Ammon's horn (tissue), 1 donor: ENCODE measurements at regions not wholly inside any gene's neighbourhood (a gene's known extent, or its start where the extent isn't known, plus 50 kb on each side); places are given as distances from the start of the nearest gene placed in this dataset.
A peak's percentile ranks its signal among the peaks of the same experiment; 100 is the strongest.

Source experiments
- DNase-seq: peaks from one replicate; pipeline ENCODE4 v3.0.0-alpha.2; 2016; ENCODE audit warnings: low spot score

DNA sequence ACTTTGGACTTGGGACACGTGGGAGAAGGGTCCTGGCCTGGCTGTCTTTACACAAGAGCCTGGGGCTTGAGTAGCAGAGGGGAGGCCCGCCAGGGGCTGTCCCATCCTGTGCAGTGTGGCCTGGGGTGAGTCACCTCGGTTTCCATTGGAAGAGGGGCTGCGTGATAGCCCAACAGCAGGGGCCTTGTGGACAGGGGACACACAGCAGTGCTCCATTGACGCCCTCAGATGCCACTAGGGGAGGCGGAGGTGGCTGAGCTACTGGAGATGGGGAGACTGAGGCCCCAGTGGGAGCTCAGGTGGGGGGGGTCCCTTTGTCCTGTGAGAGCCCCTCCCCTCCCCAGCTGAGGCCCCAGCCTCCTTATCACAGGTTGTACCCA is 50.0 kb upstream of the RNU6ATAC start:
- no peak for DNase-seq

DNA sequence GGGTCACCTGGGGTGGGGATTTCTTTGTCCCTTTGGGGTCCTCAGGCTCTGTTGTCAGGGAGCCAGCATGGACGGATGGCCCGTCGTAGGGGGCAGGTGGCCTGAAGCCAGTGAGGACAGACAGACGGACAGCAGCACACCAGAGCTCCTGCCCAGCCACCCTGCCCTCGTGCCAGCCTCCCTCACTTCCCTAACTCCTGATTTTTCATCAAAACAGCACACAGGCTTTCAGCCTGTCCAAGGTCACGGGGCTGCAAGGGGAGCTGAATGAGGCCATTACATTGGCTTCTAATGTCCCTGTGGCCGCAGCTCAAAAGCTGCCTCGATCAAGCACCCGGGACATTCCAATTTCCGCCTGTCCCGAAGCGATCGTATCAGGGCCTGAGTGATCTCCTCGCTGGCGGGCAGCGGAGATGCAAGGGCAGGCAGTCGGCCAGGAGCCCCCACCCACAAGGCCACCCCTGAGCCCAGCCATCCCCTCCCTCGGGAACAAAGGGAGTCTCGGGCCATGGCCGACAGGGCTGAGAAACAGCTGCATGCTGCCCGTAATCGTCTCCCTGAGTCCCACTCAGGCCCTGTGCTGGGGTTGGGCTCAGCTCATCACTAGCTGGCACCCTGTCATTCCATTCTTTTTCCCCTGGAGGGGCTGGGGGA is 50.5 kb upstream of the RNU6ATAC start:
- DNase-seq, result no peak

DNA sequence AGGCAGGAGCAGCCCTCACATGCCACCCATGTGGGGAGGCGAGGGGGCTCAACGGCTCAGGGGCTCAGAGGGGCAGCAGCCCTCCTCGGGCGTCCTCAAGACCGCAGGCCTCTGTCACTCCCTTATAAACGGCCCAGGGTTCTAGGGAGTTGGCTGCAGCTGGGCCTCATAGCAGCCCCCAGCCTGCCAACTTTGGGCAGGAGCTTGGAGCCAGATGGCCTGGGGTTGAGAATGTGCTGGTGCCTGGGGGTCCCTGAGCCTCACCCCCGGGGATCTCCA is 51.0 kb upstream of the RNU6ATAC start:
- no peak for DNase-seq

DNA sequence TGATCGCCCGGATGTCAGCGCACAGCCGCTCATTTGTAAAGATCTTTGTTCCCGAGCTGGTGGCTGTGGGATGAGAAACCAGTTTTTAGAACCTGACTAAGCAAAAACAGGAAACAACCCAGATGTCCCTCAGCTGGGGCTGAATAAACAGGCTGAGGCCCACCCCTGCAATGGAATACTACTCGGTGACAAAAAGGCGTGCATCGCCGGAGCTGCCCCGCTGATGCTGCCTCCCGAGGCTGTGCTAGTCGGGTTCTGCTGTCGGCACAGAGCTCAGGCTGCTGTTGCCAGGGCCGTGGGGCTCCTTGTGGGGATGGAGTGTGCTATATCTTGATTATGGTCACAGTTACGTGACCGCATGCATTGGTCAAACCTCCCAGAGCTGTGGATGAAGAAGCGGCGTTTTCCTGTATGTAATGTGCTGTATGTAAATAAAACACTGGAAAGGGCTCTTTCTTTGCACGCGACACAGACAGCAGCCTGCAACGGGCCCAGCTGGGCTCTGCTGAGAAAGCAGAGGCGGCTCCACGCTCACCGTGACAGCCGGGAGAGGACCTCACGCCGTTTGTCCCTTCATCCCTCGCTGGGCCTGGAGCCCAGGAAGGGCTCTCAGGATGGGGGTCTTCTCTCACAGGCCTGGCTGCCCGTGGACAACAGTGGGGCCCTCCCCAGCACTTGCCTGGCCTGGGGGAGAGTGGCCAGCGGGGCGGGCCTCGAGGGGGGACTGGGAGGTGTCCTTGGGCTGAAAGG is 51.5 kb upstream of the RNU6ATAC start:
- peak; percentile 69 for DNase-seq

DNA sequence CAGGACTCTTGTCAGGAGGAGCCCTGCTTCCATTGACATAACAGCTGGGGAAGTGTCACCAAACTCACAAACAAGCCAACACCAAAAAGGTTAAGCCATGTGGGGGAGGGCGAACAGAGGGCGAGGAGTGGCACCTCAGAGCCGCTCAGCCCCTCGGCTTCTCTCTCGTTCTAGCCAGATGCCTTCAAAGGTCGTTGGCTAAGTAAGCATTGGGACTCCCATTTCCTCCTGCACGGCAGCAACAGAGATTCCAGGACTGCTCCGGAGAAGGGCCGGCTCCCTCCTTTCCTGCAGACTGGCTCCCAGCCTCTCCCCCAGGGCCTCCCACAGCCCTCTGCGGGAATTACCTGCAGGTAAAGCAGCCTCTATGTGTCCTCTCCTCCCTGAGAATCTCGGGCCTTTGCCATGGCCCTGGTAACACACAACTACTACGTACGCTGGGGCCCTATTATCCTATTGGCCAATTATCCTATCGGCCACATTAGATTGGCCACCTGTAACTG is 52.1 kb upstream of the RNU6ATAC start:
- DNase-seq, result no peak

DNA sequence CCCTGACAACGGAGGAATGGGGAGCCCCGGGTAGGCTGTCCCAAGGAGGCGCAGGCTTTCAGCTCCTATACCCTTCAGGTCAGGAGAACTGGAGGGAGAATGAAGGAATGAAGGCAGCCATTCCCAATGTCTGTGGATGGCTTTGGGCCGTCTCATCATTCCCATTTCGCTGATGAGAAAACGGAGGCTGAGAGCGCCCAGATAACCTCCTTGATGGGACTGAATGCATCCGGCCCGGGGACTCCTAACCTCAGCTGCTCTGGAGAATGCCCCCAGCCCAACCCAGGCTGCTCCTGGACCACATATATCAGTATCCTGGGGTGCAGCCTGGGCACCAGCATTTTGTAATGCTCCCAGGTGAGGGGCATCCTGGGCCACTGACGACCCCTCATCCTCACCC is 52.6 kb upstream of the RNU6ATAC start:
- no peak for DNase-seq

DNA sequence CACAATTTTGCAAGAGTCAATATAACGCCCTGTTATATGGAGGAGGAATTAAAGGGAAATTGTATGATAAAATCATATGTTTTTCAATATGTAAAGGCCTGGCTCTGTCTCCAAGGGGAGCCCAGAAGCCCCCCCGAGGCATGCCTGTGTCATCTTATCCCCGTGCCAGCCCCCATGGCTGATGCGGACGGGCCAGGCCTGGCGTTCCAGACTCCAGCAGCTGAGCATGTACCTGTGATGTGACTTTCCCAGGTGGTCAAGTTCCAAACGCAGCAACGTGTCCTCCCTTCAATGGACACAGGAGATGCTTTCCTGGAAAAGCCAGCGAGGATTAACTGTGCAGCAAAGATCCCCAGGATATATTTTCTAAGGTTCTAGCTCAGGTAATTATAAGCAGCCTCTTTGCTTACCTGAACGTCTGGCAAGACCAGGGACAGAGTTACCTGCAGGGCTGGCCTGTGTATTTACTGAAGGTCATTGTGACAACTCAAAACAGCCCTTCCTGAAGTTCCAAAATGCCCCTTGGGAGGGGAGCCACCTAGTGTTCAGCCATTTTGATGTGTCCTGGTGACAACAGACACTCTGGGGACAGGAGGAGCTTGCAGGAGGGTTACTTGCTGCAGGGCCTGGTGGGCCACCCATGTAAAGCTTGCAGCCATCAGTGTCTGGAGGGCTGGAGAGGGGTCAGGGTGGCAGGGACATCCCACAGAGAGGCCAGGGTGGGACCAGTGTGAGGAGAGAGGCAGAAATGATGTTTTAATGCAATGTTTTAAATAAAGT is 53.3 kb upstream of the RNU6ATAC start:
- no peak for DNase-seq

DNA sequence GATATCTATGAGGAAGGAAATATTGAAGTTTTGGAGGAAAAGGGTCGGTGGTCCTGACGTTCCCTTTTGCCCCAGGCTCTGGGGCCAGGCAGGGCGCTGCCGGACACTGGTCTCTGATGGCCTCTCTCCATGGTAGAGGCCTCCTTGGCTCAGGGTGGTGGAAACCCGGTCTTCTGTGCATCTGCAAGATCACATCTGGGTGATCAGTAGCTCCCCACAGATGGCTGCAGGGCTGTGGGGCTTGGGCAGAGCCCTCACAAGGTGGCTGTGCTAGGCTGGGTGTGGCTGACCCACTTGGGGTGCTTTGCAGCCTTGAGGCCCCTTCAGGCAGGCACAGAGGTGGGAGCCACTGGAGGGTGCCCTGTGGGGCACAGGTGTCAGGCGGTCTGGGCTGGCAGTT is 53.9 kb upstream of the RNU6ATAC start:
- no peak for DNase-seq

DNA sequence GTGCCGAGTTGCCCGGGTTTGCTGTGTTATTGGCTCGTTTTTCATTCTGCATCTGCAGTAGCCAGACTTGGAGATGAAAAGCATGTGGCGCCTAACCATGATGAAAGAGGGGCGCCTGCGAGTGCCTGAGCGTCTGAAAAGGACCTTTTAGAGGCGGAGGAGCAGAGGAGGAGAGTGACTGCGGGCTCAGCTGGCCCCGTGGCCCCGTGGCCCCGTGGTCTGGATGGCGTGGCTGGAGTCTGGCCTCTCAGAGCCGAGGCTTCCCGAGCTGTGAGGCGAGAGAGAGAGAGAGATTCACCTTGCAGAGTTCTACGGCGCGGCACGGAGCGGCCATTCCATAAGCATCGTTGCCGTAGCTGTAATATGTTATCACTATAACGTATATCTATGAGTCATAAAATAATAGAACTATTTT is 55.3 kb upstream of the RNU6ATAC start:
- DNase-seq, result no peak

DNA sequence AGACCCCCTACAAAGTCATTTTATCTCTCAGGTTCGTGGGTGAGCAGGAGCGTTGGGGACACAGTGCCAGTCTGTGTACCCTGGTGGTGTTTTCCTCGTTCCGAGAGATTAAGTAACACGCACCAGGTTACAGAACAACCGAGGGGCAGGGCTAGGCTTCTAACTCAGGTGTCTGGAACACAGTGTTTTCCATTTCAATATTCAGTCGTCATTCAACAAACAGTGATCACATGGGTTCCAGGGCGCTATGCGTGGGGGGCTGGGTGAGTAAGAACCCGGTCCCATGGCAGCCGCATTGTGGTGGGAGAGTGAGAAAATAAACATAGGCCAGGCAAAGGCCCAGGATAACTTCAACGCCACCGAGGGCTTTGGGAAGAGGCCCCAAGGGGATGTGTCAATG is 55.9 kb upstream of the RNU6ATAC start:
- no peak for DNase-seq

DNA sequence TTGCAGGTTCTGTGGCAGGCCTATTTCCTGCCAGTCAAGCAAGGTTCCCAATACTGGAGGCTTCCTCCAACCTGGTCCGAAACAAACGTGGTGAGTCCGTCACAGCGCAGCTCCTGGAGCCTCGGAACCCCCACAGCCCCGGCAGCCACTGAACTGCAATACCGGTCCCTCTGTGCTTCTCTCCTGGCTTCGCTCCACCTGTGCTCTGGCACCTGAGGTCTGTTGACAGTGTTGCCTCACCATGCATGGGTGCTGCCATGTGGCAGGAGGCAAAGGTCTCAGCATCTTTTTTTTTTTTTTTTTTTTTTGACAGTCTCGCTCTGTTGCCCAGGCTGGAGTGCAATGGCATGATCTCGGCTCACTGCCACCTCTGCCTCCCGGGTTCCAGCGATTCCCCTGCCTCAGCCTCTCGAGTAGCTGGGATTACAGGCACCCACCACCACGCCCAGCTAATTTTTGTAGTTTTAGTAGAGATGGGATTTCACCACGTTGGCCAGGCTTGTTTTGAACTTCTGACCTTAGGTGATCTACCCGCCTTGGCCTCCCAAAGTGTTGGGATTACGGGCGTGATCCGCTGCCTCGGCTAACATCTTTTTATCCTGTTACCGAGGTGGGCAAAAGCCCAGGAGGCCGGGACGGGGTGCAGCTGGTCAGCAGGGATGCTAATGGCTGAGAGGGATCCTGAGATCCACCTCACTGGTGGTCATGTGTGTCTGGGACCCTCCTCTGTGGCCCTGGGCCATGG is 57.1 kb upstream of the RNU6ATAC start:
- no peak for DNase-seq

DNA sequence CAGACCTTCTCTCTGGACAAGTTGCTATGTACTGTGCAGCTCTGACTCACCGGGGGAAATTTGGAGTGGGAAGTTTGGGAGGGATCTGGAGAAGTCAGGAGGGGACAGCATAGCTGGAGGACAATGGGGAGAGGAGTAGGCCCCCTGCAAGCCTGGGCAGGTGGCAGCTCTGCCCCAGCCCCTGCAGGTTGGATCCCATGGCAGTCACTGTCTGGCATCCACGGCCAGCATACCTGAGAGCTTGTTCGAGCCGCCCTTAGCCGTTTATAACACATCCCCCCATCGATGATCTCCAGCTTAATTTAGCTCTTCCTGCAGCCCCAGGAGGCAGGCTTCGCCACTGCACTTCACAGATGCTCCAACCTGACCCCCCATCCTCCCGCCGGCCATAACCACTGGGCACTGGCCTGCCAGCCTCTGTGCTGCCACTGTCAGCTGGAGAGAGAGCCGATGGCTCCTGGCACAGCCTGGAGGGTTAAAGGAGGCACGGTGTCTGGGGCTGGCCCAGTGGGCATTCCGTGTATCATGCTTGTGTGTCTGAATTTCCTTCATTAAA is 57.7 kb upstream of the RNU6ATAC start:
- no peak for DNase-seq

DNA sequence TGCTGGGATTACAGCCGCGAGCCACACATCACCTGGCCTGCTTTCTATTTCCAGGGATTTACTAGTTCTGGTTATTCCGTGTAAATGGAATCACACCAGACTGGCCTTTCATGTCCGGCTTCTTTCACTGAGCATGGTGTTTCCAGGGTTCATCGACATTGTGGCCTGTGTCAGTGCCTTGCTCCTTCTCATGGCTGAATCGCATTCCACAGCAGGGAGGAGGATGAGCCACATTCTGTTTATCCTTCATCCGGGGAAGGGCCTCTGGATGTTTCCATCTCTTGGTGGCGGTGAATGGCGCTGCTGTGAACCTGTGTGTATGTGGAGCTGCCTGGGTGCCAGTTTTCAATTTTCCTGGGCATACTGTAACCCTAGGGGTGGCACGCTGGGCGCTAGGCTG is 58.7 kb upstream of the RNU6ATAC start:
- no peak for DNase-seq

DNA sequence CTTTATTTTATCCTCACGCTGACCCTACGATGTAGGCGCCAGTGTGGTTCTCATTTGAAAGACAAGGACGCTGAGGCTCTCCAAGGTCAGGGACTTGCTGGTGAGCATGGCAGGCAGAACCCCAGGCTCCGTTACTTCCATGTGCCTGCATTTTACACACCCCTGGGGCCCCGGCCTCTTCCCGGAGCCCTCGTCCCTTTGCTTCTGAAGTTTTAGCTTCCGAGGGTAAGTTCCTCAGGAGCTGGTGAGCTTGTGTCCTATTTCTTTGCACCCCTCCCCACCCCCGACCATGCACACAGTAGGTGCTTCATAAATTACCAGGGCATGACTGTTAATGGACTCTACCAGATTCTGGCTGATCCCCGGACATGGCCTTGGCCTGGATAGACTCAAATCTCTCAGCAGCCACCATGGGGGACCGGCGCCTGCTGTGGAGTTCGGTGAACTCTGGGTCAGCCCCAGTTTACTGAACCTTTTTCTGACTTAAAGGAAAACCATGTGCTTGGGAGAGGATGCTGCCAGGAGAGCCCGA is 59.3 kb upstream of the RNU6ATAC start:
- no peak for DNase-seq

DNA sequence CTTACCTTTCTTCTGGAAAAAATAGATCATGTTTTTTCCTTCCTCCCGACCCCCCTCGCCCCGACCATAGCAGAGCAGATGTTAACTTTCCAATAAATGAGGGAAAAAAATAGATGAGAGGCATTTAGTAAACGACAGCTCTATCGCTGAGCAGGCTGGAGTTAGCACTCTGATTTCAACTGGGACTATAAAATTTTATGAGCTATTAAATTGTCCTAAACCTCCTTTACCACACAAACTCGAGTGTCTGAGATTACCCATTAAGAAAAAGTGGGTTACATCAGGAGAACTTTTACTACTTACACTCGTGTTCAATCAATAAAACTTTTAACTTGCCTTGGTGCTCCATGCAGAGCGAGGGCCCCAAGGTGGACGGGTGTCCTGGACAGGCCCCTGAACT is 59.8 kb upstream of the RNU6ATAC start:
- DNase-seq, result no peak

DNA sequence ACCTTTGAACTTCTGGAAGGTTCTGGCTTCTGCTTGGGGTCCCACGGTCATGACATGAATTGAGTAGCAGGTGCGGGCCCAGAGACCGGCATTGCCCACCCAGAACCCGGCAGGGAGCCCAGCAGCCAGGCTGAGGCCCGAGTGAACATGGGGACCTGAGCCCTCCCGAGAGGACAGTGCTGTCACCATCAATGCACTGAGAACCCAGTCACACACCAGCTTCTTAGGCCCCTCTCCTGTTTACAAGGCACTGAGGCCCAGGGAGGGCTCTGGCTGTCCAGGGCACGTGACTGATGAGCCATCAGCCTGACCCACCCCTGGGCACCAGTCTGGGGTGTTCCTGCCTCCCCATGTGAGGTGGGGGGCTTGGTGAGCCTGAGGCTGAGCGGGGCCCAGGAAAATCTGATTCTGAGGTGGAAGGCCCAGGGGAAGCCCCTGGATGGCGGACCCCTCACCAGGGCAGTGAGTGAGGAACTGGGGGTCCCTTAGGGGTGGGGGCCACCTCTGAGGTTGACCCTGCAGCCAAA is 60.3 kb upstream of the RNU6ATAC start:
- no peak for DNase-seq

DNA sequence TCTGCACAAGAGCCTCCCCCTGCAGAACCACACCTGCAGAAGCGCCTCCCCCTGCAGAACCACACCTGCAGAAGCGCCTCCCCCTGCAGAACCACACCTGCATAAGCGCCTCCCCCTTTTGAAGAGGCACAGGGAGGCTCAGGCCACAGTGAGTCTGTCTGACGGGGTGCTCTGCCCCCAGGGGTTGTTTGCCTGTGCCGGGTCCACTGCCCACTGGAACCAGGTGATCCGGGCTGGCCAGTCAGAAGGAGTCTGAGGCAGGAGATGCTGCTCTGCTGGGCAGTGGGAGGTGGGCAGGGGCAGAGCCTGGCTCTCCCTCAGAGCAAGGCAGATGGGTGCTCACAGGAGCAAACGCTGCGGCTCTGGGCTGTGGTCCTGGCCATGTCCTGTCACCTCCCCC is 60.8 kb upstream of the RNU6ATAC start:
- no peak for DNase-seq

DNA sequence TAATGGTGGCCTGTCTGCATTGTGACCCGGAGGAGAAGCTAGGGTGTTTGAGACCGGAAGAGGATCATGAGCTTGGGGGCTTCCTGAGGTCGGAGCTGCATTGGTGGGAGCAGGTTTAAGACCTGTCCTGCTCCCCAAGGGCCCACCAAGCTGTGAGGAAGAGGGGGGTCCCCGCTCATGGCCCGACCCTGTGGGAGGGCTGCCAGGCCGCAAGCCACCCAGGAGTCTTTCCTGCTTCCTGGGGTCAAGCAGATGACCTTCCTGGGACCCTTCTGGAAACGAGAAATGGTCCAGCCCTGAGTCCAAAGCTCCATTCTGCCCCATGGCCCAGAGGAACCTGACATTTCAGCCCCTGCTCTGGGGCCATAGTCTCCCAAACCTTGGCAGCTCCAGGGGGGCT is 61.5 kb upstream of the RNU6ATAC start:
- no peak for DNase-seq

DNA sequence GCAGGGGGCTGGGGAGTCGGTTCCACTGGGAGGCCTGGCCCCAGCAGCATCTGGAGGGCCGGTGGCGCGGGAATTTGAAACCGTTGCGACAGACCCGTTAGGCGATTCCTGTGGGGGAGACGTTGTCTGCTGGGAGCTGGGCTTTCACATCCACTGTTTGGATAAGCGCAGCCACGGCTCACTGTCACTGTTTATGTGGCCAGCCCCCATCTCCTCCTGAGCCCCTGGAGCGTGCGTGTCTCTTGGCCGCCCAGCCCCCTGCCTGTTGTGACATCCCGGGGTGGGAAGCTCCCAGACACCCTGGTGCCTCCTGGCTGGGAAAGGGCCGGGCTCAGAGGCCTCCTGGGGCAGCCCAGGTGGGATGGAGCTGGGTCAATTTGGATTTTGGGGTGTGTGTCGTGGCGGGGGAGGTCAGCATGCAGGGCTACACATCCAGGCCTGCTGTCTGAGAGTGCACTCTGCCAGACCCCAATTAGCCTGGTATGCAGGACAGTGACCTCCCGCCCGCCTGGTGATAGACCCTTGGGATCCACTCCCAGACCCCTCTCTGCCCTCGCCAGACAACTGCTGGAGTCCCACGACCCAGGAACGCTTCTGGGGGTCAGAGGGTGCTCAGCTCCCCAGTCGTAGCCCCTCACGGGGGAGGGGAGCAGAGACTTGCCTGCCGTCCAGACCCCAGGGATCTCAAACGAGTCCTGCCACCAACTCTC is 62.0 kb upstream of the RNU6ATAC start:
- DNase-seq, result no peak

DNA sequence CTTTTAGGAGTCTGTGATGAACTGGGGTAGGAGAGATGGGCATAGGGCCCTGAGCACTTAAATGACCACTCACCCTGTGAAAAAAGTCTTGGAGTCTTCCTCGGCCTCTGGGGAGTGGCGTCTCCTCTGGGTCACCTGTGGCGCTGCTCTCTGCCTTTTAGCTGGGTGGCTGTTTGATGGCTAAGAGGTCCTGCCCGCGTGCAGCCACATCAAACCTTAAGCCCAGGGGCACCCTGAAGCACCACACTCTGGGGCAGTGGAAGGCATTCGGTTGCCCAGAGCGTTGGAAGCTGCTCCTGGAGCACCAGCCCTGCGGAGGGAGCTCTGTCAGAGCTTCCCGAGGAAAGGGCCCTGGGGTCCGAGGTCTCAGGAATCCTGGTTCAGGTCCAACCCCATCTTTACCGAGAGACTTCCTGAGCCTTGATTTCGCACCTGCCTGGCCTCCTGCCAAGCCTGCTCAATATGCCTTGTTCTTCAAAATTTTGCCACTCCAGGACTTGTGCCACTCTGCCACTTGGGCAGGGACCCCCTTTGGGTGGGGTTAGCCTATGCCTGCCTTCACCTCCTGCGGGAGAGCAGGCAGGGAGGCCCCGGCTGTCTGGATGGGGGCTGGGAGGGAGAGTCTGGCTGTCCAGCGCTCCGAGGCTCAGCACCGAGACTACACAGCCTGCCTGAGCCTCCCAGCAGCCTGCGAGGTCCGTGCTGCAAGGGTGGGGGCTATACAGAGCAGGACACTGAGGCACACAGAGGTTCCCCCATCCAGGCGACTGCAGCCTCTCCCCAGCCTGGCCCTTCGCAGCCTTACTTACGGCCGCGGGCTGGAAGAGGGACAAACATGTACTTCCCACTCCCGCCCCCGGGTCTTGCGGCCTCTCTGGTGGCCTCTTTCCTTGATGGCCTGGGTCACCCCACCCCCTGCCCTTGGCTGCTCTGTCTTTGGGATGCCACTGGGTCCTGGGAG is 63.4 kb upstream of the RNU6ATAC start:
- DNase-seq, result no peak
